Body of pancreas (tissue), 4 donors: ENCODE measurements at regions not wholly inside any gene's neighbourhood (a gene's known extent, or its start where the extent isn't known, plus 50 kb on each side); places are given as distances from the start of the nearest gene placed in this dataset.

ENCODE experiments used
- POLR2A ChIP-seq, 3 donors: fragments of 450-650 bp; IDR thresholded peaks; one replicate each; pipeline ENCODE4 v1.6.1; 2016; ENCODE audit warnings: antibody characterized with exemption in 3 of 3, mild to moderate bottlenecking in 2 of 3
- TF ChIP-seq, protein P1 (sequence below), 7 experiments: fragments of 450-650 bp in 4 of 7; fragments of 200-600 bp in 3 of 7; sonication (generic) in 3 of 7; IDR thresholded peaks; one replicate each; pipeline ENCODE4 v1.5.1; 2016 to 2019; ENCODE audit warnings: antibody characterized with exemption in 7 of 7

DNA sequence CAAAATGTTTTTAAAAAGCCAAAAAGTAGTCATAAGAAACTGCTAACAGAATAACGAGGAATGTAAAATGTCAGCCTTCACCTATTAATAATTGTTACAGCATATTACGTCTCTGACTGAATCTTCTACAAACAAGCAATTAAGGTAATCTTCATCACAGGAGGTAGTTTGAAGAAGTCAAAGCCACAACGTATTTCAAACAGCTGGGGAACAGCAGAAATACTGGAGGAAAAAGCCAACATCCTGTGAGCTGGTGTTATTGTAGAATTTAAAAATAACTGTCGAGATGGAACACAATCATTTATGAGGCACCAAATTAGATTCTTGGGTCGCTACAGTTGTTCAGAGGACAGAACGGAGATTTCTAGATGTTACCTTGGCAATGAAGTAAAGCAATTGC, 450.5 kb downstream of the AGTPBP1 start:
- TF ChIP-seq, protein P1, sequence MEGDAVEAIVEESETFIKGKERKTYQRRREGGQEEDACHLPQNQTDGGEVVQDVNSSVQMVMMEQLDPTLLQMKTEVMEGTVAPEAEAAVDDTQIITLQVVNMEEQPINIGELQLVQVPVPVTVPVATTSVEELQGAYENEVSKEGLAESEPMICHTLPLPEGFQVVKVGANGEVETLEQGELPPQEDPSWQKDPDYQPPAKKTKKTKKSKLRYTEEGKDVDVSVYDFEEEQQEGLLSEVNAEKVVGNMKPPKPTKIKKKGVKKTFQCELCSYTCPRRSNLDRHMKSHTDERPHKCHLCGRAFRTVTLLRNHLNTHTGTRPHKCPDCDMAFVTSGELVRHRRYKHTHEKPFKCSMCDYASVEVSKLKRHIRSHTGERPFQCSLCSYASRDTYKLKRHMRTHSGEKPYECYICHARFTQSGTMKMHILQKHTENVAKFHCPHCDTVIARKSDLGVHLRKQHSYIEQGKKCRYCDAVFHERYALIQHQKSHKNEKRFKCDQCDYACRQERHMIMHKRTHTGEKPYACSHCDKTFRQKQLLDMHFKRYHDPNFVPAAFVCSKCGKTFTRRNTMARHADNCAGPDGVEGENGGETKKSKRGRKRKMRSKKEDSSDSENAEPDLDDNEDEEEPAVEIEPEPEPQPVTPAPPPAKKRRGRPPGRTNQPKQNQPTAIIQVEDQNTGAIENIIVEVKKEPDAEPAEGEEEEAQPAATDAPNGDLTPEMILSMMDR (IDR thresholded peaks at IDR 0.05) = no peak
- no peak for TF ChIP-seq POLR2A (IDR thresholded peaks at IDR 0.05)
